SK-N-SH treated with all-trans-retinoic acid at 6 μM for 48 hours (cell line): ENCODE measurements at regions not wholly inside any gene's neighbourhood (a gene's known extent, or its start where the extent isn't known, plus 50 kb on each side); places are given as distances from the start of the nearest gene placed in this dataset.
"Not testable (repeated sequence)": the region's sequence is repeated elsewhere in the genome, so short reads cannot be mapped to it uniquely, and the experiment has no call there.

Source experiments
- ESRRG ChIP-seq: fragments of 250-450 bp; sonication (Bioruptor Pico); IDR thresholded peaks from 2 replicates; pipeline ENCODE4 v1.6.1; 2021; ENCODE audit warnings: mild to moderate bottlenecking
- ZC3H10 ChIP-seq: fragments of 250-450 bp; sonication (Bioruptor Pico); IDR thresholded peaks from 2 replicates; pipeline ENCODE4 v1.5.1; 2021; ENCODE audit warnings: mild to moderate bottlenecking, moderate library complexity

DNA sequence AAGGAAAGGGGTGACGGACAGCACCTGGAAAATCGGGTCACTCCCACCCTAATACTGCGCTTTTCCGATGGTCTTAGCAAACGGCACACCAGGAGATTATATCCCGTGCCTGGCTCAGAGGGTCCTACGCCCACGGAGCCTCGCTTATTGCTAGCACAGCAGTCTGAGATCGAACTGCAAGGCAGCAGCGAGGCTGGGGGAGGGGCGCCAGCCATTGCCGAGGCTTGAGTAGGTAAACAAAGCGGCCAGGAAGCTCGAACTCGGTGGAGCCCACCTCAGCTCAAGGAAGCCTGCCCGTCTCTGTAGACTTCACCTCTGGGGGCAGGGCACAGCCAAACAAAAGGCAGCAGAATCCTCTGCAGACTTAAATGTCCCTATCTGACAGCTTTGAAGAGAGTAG is 91.5 kb upstream of the MBIP start:
- TF ChIP-seq ZC3H10; ESRRG (CRISPR knock-in tag): not testable (repeated sequence)
